ENCODE measurements at regions not wholly inside any gene's neighbourhood (a gene's known extent, or its start where the extent isn't known, plus 50 kb on each side); places are given as distances from the start of the nearest gene placed in this dataset.

DNA sequence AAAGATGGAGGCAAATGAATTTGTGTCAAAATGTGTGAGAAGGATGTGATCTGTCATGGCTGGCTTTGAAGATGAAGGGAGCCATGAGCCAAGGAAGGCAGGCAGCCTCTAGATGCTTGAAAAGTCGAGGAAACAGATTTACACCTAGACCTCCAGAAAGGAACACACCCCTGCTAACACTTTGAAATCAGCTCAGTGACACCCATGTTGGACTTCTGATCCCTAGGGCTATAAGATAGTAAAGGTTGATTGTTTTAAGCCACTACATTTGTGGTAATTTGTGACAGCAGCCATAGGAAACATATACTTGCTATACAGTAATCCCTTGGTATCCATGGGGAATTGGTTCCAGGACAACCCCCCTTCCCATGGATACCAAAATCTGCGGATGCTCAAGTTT is 80.5 kb upstream of the DYRK2 start:
- Histone ChIP-seq H3K18ac (ENCODE audit: low read length) (no peak overlapping the region), H3K27me3 (ENCODE audit: insufficient read depth, low read length, poor library complexity) (no peaks in the 10 kb centered on the region), H3K4me1 (ENCODE audit: control insufficient read depth, low read depth, low read length) (no peaks in the 10 kb centered on the region), H3K4me3 (ENCODE audit: low read length) (no peak overlapping the region), H2BK120ac (ENCODE audit: low read depth, low read length) (no peak overlapping the region), H2BK15ac (replicated peaks; ENCODE audit: low read depth) (no peak overlapping the region), H3K27ac (ENCODE audit: low read depth, low read length) (no peak overlapping the region), H3K56ac (ENCODE audit: low read length) (no peak overlapping the region), H2AK5ac (ENCODE audit: low read length) (no peak overlapping the region), H3K36me3 (ENCODE audit: control insufficient read depth, insufficient read depth, low read length) (no peaks in the 10 kb centered on the region), H3K79me1 (ENCODE audit: low read length) (no peaks in the 10 kb centered on the region), H3K4ac (ENCODE audit: low read depth, low read length) (no peak overlapping the region), H3K4me2 (ENCODE audit: low read length) (no peak overlapping the region), H3K23ac (ENCODE audit: low read length) (no peak overlapping the region), H2BK5ac (ENCODE audit: low read length) (no peak overlapping the region), H4K5ac (ENCODE audit: low read length) (no peak overlapping the region), H4K8ac (ENCODE audit: low read depth, low read length) (no peak overlapping the region), H3K79me2 (ENCODE audit: control insufficient read depth, insufficient read depth, low read length) (no peaks in the 10 kb centered on the region), H3K9ac (ENCODE audit: low read length) (no peak overlapping the region)
- WGBS (ENCODE audit: extremely low coverage, insufficient coverage, low lambda C conversion rate), result no CpG with 5 or more reads among the region's 2 CpGs
- no peak for DNase-seq

DNA sequence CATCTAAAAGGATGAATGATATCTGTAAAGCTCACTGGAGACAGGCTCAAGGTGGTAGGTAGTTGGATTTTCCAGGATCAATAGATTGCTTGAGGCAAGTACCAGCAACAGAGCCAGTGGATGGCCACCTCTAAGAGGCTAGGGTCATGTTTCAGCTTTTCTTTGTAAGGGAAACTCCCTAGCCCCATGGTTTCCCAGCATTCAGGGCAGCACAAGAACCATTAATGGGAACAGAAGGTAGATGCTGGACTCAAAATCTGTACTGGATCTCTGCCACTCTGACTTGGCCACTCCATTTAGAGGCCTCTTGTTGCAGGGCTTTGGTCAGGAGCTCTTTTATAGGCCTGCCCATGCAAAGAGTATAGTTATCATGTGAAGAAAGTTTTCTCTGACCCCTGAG is 76.1 kb upstream of the DYRK2 start:
- no peak overlapping the region for H3K23ac ChIP-seq (ENCODE audit: low read length)
- H3K27ac ChIP-seq (ENCODE audit: low read depth, low read length), result no peak overlapping the region
- no peak overlapping the region for H3K9ac ChIP-seq (ENCODE audit: low read length)

GRCh38 chr12:67573566-67573965 is 75.0 kb upstream of the DYRK2 start:
- no CpG with 5 or more reads among the region's 4 CpGs for WGBS (ENCODE audit: extremely low coverage, insufficient coverage, low lambda C conversion rate)

More for the DNA sequence above, 76.1 kb upstream of the DYRK2 start:
- no peak for DNase-seq
- Histone ChIP-seq H3K4me3 (ENCODE audit: low read length) (no peak overlapping the region), H4K8ac (ENCODE audit: low read depth, low read length) (no peak overlapping the region), H3K4me2 (ENCODE audit: low read length) (no peak overlapping the region), H4K5ac (ENCODE audit: low read length) (no peak overlapping the region), H3K56ac (ENCODE audit: low read length) (no peak overlapping the region), H3K27me3 (ENCODE audit: insufficient read depth, low read length, poor library complexity) (no peaks in the 10 kb centered on the region), H3K18ac (ENCODE audit: low read length) (no peak overlapping the region), H2BK120ac (ENCODE audit: low read depth, low read length) (no peak overlapping the region), H3K36me3 (ENCODE audit: control insufficient read depth, insufficient read depth, low read length) (no peaks in the 10 kb centered on the region), H2BK15ac (replicated peaks; ENCODE audit: low read depth) (no peak overlapping the region), H3K4ac (ENCODE audit: low read depth, low read length) (no peak overlapping the region), H3K79me2 (ENCODE audit: control insufficient read depth, insufficient read depth, low read length) (no peaks in the 10 kb centered on the region), H2BK5ac (ENCODE audit: low read length) (no peak overlapping the region), H3K4me1 (ENCODE audit: control insufficient read depth, low read depth, low read length) (no peaks in the 10 kb centered on the region), H3K79me1 (ENCODE audit: low read length) (no peaks in the 10 kb centered on the region), H2AK5ac (ENCODE audit: low read length) (no peak overlapping the region)

GRCh38 chr12:67578976-67579661 is 69.4 kb upstream of the DYRK2 start:
- no peak overlapping the region for H3K27ac ChIP-seq (ENCODE audit: low read depth, low read length)
- no peak overlapping the region for H4K5ac ChIP-seq (ENCODE audit: low read length)
- H2BK5ac ChIP-seq (ENCODE audit: low read length), result no peak overlapping the region
- H3K36me3 ChIP-seq (ENCODE audit: control insufficient read depth, insufficient read depth, low read length), result no peaks in the 10 kb centered on the region
- H3K4me3 ChIP-seq (ENCODE audit: low read length), result no peak overlapping the region
- WGBS (ENCODE audit: extremely low coverage, insufficient coverage, low lambda C conversion rate), result no CpG with 5 or more reads among the region's 3 CpGs
- no peak overlapping the region for H3K4me2 ChIP-seq (ENCODE audit: low read length)
- no peaks in the 10 kb centered on the region for H3K79me2 ChIP-seq (ENCODE audit: control insufficient read depth, insufficient read depth, low read length)
- no peak overlapping the region for H2AK5ac ChIP-seq (ENCODE audit: low read length)
- no peaks in the 10 kb centered on the region for H3K79me1 ChIP-seq (ENCODE audit: low read length)
- DNase-seq, result no peak
- H3K4ac ChIP-seq (ENCODE audit: low read depth, low read length), result no peak overlapping the region
- H2BK15ac ChIP-seq (replicated peaks; ENCODE audit: low read depth), result no peak overlapping the region
- H2BK120ac ChIP-seq (ENCODE audit: low read depth, low read length), result no peak overlapping the region
- H3K27me3 ChIP-seq (ENCODE audit: insufficient read depth, low read length, poor library complexity), result no peaks in the 10 kb centered on the region
- no peak overlapping the region for H3K9ac ChIP-seq (ENCODE audit: low read length)
- H3K4me1 ChIP-seq (ENCODE audit: control insufficient read depth, low read depth, low read length), result no peaks in the 10 kb centered on the region
- no peak overlapping the region for H3K18ac ChIP-seq (ENCODE audit: low read length)
- H3K56ac ChIP-seq (ENCODE audit: low read length), result no peak overlapping the region
- no peak overlapping the region for H3K23ac ChIP-seq (ENCODE audit: low read length)
- no peak overlapping the region for H4K8ac ChIP-seq (ENCODE audit: low read depth, low read length)

More at GRCh38 chr12:67573566-67573965, 75.0 kb upstream of the DYRK2 start:
- DNase-seq, result no peak
- no peak overlapping the region for H2AK5ac ChIP-seq (ENCODE audit: low read length)
- no peak overlapping the region for H3K4me2 ChIP-seq (ENCODE audit: low read length)
- no peaks in the 10 kb centered on the region for H3K79me2 ChIP-seq (ENCODE audit: control insufficient read depth, insufficient read depth, low read length)
- no peak overlapping the region for H3K56ac ChIP-seq (ENCODE audit: low read length)
- no peaks in the 10 kb centered on the region for H3K4me1 ChIP-seq (ENCODE audit: control insufficient read depth, low read depth, low read length)
- no peak overlapping the region for H2BK15ac ChIP-seq (replicated peaks; ENCODE audit: low read depth)
- no peaks in the 10 kb centered on the region for H3K27me3 ChIP-seq (ENCODE audit: insufficient read depth, low read length, poor library complexity)
- H3K4me3 ChIP-seq (ENCODE audit: low read length), result no peak overlapping the region
- no peak overlapping the region for H3K18ac ChIP-seq (ENCODE audit: low read length)
- no peak overlapping the region for H3K9ac ChIP-seq (ENCODE audit: low read length)
- no peak overlapping the region for H4K5ac ChIP-seq (ENCODE audit: low read length)
- no peak overlapping the region for H3K4ac ChIP-seq (ENCODE audit: low read depth, low read length)
- H3K27ac ChIP-seq (ENCODE audit: low read depth, low read length), result no peak overlapping the region
- no peak overlapping the region for H2BK120ac ChIP-seq (ENCODE audit: low read depth, low read length)
- no peak overlapping the region for H3K23ac ChIP-seq (ENCODE audit: low read length)
- H2BK5ac ChIP-seq (ENCODE audit: low read length), result no peak overlapping the region
- H3K79me1 ChIP-seq (ENCODE audit: low read length), result no peaks in the 10 kb centered on the region
- H4K8ac ChIP-seq (ENCODE audit: low read depth, low read length), result no peak overlapping the region
- no peaks in the 10 kb centered on the region for H3K36me3 ChIP-seq (ENCODE audit: control insufficient read depth, insufficient read depth, low read length)

GRCh38 chr12:67579662-67580003 is 68.9 kb upstream of the DYRK2 start:
- Histone ChIP-seq H2BK15ac (replicated peaks; ENCODE audit: low read depth) (no peak overlapping the region), H2BK5ac (ENCODE audit: low read length) (no peak overlapping the region), H3K9ac (ENCODE audit: low read length) (no peak overlapping the region), H4K5ac (ENCODE audit: low read length) (no peak overlapping the region), H3K4ac (ENCODE audit: low read depth, low read length) (no peak overlapping the region), H3K56ac (ENCODE audit: low read length) (no peak overlapping the region), H3K4me3 (ENCODE audit: low read length) (no peak overlapping the region), H3K79me2 (ENCODE audit: control insufficient read depth, insufficient read depth, low read length) (no peaks in the 10 kb centered on the region), H3K18ac (ENCODE audit: low read length) (no peak overlapping the region), H2AK5ac (ENCODE audit: low read length) (no peak overlapping the region), H3K4me2 (ENCODE audit: low read length) (no peak overlapping the region), H3K27ac (ENCODE audit: low read depth, low read length) (no peak overlapping the region), H3K4me1 (ENCODE audit: control insufficient read depth, low read depth, low read length) (no peaks in the 10 kb centered on the region), H4K8ac (ENCODE audit: low read depth, low read length) (no peak overlapping the region), H3K27me3 (ENCODE audit: insufficient read depth, low read length, poor library complexity) (no peaks in the 10 kb centered on the region), H3K36me3 (ENCODE audit: control insufficient read depth, insufficient read depth, low read length) (no peaks in the 10 kb centered on the region), H3K23ac (ENCODE audit: low read length) (no peak overlapping the region), H3K79me1 (ENCODE audit: low read length) (no peaks in the 10 kb centered on the region), H2BK120ac (ENCODE audit: low read depth, low read length) (no peak overlapping the region)
- no peak for DNase-seq
- no CpG with 5 or more reads among the region's 1 CpG for WGBS (ENCODE audit: extremely low coverage, insufficient coverage, low lambda C conversion rate)

DNA sequence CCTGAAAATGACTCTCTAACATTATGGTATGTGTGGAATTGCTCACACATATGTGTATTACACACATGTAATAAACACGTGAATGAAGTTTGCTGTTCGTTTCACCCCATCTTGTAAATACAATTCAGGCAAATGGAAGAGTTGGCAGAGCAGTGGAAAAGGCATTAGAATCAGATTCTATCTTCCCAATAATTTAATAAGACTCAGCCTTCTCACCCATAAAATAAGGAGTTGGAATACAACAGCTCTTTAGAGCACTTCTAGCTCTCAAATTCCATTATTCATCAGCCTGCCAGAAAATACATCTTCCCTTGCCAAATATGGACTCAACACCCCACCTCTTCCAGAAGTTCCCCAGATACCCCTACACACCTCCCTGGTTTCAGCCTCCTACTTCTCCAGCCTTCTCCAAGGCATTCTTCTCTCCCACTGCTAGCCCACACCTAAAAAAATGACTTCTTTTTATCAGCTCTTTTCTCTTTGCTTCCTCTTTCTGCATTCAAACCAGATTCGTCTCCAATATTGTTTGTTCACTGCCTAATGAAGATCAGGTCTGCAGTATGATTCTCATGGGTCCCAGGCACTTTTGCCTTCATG is 66.2 kb upstream of the DYRK2 start:
- WGBS (ENCODE audit: extremely low coverage, insufficient coverage, low lambda C conversion rate), result no CpG with 5 or more reads among the region's 3 CpGs
- H2BK15ac ChIP-seq (replicated peaks; ENCODE audit: low read depth), result no peak overlapping the region

More for the DNA sequence above, 66.2 kb upstream of the DYRK2 start:
- Histone ChIP-seq H2AK5ac (ENCODE audit: low read length) (no peak overlapping the region), H3K18ac (ENCODE audit: low read length) (no peak overlapping the region), H3K27ac (ENCODE audit: low read depth, low read length) (no peak overlapping the region), H3K4me2 (ENCODE audit: low read length) (no peak overlapping the region), H3K56ac (ENCODE audit: low read length) (no peak overlapping the region), H3K79me2 (ENCODE audit: control insufficient read depth, insufficient read depth, low read length) (no peaks in the 10 kb centered on the region), H3K4me3 (ENCODE audit: low read length) (no peak overlapping the region), H3K4ac (ENCODE audit: low read depth, low read length) (no peak overlapping the region), H2BK5ac (ENCODE audit: low read length) (no peak overlapping the region), H3K79me1 (ENCODE audit: low read length) (no peaks in the 10 kb centered on the region), H3K27me3 (ENCODE audit: insufficient read depth, low read length, poor library complexity) (no peaks in the 10 kb centered on the region), H3K36me3 (ENCODE audit: control insufficient read depth, insufficient read depth, low read length) (no peaks in the 10 kb centered on the region), H3K9ac (ENCODE audit: low read length) (no peak overlapping the region), H4K8ac (ENCODE audit: low read depth, low read length) (no peak overlapping the region), H4K5ac (ENCODE audit: low read length) (no peak overlapping the region), H3K23ac (ENCODE audit: low read length) (no peak overlapping the region), H2BK120ac (ENCODE audit: low read depth, low read length) (no peak overlapping the region), H3K4me1 (ENCODE audit: control insufficient read depth, low read depth, low read length) (peaks cover 4% of the 10 kb centered on the region)
- no peak for DNase-seq

All from mesendoderm (in vitro differentiated cells).